ENCODE measurements at regions not wholly inside any gene's neighbourhood (a gene's known extent, or its start where the extent isn't known, plus 50 kb on each side); places are given as distances from the start of the nearest gene placed in this dataset.

DNA sequence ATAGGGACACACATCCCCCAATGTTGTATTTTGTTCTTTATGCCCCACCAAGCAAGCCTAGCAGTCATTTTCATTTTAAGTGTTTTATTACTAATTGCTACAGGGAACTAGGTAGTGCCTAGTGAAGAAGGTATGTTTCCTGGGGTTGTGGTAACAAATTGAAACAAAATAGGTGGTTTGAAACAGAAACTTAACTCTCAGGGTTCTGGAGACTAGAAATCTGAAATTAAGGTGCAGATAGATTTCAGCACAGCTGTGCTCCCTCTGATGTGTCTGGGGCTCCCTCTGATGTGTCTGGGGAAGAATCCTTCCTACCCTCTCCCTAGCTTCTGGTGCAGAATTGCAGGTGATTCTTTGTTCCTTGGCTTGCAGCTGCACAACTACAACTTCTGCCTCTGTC lies 390.1 kb downstream of the ZFHX3 start:
- Histone ChIP-seq H3K9me3 (ENCODE audit: low read length) (no peaks in the 10 kb centered on the region), H3F3A (ENCODE audit: insufficient read depth, low read length, poor library complexity, severe bottlenecking) (no peaks in the 10 kb centered on the region), H3K27me3 (ENCODE audit: insufficient read depth, low read depth, low read length) (no peaks in the 10 kb centered on the region)

DNA sequence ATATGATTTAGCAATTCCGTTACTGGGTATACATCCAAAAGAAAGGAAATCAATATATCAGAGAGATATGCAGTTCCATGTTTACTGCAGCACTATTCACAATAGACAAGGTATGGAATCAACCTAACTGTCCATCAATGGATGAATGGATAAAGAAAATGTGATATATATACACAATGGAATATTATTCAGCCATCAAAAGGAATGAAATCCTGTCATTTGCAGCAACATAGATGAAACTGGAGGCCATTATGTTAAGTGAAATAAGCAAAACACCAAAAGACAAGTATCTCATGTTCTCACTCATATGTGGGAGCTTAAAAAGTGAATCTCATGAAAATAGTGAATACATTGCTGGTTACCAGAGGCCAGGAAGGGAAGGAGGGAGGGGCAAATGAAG lies 390.8 kb downstream of the ZFHX3 start:
- no peaks in the 10 kb centered on the region for H3K9me2 ChIP-seq (ENCODE audit: insufficient read depth, low read length)
- H3K4me2 ChIP-seq (ENCODE audit: low read length): no peak overlapping the region
- H2AFZ ChIP-seq (ENCODE audit: low read depth, low read length): no peak overlapping the region
- H3K9ac ChIP-seq (ENCODE audit: low read length): no peak overlapping the region
- H4K20me1 ChIP-seq (ENCODE audit: insufficient read depth): no peaks in the 10 kb centered on the region
- no peak overlapping the region for H3K4me3 ChIP-seq (ENCODE audit: low read length)
- no peaks in the 10 kb centered on the region for H3F3A ChIP-seq (ENCODE audit: insufficient read depth, low read length, poor library complexity, severe bottlenecking)
- H3K79me2 ChIP-seq (replicated peaks; ENCODE audit: insufficient read depth, low read length): peaks cover 10% of the 10 kb centered on the region
- no peaks in the 10 kb centered on the region for H3K9me3 ChIP-seq (ENCODE audit: low read length)
- H3K27ac ChIP-seq (ENCODE audit: low read length): no peak overlapping the region
- H3K36me3 ChIP-seq (ENCODE audit: insufficient read depth, low read length): no peaks in the 10 kb centered on the region
- no peaks in the 10 kb centered on the region for H3K27me3 ChIP-seq (ENCODE audit: insufficient read depth, low read depth, low read length)
- TF ChIP-seq RAD21 (conservative IDR thresholded peaks at IDR 0.05) (no peak), SMC3 (conservative IDR thresholded peaks at IDR 0.05; ENCODE audit: poor library complexity) (no peak), POLR2AphosphoS5 (IDR thresholded peaks at IDR 0.05) (no peak), EP300 (conservative IDR thresholded peaks at IDR 0.05; ENCODE audit: poor library complexity, severe bottlenecking) (no peak), EZH2 (IDR thresholded peaks at IDR 0.05; ENCODE audit: borderline replicate concordance, insufficient read depth, low read length, poor library complexity, severe bottlenecking) (no peak), MXI1 (conservative IDR thresholded peaks at IDR 0.05; ENCODE audit: poor library complexity, severe bottlenecking) (no peak), TAF1 (IDR thresholded peaks at IDR 0.05; ENCODE audit: low read depth) (no peak)
- TF ChIP-seq, protein P1, sequence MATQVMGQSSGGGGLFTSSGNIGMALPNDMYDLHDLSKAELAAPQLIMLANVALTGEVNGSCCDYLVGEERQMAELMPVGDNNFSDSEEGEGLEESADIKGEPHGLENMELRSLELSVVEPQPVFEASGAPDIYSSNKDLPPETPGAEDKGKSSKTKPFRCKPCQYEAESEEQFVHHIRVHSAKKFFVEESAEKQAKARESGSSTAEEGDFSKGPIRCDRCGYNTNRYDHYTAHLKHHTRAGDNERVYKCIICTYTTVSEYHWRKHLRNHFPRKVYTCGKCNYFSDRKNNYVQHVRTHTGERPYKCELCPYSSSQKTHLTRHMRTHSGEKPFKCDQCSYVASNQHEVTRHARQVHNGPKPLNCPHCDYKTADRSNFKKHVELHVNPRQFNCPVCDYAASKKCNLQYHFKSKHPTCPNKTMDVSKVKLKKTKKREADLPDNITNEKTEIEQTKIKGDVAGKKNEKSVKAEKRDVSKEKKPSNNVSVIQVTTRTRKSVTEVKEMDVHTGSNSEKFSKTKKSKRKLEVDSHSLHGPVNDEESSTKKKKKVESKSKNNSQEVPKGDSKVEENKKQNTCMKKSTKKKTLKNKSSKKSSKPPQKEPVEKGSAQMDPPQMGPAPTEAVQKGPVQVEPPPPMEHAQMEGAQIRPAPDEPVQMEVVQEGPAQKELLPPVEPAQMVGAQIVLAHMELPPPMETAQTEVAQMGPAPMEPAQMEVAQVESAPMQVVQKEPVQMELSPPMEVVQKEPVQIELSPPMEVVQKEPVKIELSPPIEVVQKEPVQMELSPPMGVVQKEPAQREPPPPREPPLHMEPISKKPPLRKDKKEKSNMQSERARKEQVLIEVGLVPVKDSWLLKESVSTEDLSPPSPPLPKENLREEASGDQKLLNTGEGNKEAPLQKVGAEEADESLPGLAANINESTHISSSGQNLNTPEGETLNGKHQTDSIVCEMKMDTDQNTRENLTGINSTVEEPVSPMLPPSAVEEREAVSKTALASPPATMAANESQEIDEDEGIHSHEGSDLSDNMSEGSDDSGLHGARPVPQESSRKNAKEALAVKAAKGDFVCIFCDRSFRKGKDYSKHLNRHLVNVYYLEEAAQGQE (IDR thresholded peaks at IDR 0.05; ENCODE audit: borderline replicate concordance): no peak
- TF ChIP-seq, protein P2, sequence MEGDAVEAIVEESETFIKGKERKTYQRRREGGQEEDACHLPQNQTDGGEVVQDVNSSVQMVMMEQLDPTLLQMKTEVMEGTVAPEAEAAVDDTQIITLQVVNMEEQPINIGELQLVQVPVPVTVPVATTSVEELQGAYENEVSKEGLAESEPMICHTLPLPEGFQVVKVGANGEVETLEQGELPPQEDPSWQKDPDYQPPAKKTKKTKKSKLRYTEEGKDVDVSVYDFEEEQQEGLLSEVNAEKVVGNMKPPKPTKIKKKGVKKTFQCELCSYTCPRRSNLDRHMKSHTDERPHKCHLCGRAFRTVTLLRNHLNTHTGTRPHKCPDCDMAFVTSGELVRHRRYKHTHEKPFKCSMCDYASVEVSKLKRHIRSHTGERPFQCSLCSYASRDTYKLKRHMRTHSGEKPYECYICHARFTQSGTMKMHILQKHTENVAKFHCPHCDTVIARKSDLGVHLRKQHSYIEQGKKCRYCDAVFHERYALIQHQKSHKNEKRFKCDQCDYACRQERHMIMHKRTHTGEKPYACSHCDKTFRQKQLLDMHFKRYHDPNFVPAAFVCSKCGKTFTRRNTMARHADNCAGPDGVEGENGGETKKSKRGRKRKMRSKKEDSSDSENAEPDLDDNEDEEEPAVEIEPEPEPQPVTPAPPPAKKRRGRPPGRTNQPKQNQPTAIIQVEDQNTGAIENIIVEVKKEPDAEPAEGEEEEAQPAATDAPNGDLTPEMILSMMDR (IDR thresholded peaks at IDR 0.05; ENCODE audit: poor library complexity, severe bottlenecking): no peak

More for the DNA sequence above, 390.1 kb downstream of the ZFHX3 start:
- no peak overlapping the region for H3K4me3 ChIP-seq (ENCODE audit: low read length)
- TF ChIP-seq EP300 (conservative IDR thresholded peaks at IDR 0.05; ENCODE audit: poor library complexity, severe bottlenecking) (no peak), SMC3 (conservative IDR thresholded peaks at IDR 0.05; ENCODE audit: poor library complexity) (no peak), MXI1 (conservative IDR thresholded peaks at IDR 0.05; ENCODE audit: poor library complexity, severe bottlenecking) (no peak), EZH2 (IDR thresholded peaks at IDR 0.05; ENCODE audit: borderline replicate concordance, insufficient read depth, low read length, poor library complexity, severe bottlenecking) (no peak), RAD21 (conservative IDR thresholded peaks at IDR 0.05) (no peak), TAF1 (IDR thresholded peaks at IDR 0.05; ENCODE audit: low read depth) (no peak), POLR2AphosphoS5 (IDR thresholded peaks at IDR 0.05) (no peak)
- TF ChIP-seq, protein P1 (IDR thresholded peaks at IDR 0.05; ENCODE audit: borderline replicate concordance): no peak
- TF ChIP-seq, protein P2 (IDR thresholded peaks at IDR 0.05; ENCODE audit: poor library complexity, severe bottlenecking): no peak
- no peak overlapping the region for H3K27ac ChIP-seq (ENCODE audit: low read length)
- H4K20me1 ChIP-seq (ENCODE audit: insufficient read depth): no peaks in the 10 kb centered on the region
- H3K36me3 ChIP-seq (ENCODE audit: insufficient read depth, low read length): no peaks in the 10 kb centered on the region
- no peak overlapping the region for H3K4me2 ChIP-seq (ENCODE audit: low read length)
- no peak overlapping the region for H3K9ac ChIP-seq (ENCODE audit: low read length)
- no peak overlapping the region for H2AFZ ChIP-seq (ENCODE audit: low read depth, low read length)
- H3K79me2 ChIP-seq (replicated peaks; ENCODE audit: insufficient read depth, low read length): peaks cover 17% of the 10 kb centered on the region
- H3K9me2 ChIP-seq (ENCODE audit: insufficient read depth, low read length): no peaks in the 10 kb centered on the region
